ENCODE measurements at regions not wholly inside any gene's neighbourhood (a gene's known extent, or its start where the extent isn't known, plus 50 kb on each side); places are given as distances from the start of the nearest gene placed in this dataset.

DNA sequence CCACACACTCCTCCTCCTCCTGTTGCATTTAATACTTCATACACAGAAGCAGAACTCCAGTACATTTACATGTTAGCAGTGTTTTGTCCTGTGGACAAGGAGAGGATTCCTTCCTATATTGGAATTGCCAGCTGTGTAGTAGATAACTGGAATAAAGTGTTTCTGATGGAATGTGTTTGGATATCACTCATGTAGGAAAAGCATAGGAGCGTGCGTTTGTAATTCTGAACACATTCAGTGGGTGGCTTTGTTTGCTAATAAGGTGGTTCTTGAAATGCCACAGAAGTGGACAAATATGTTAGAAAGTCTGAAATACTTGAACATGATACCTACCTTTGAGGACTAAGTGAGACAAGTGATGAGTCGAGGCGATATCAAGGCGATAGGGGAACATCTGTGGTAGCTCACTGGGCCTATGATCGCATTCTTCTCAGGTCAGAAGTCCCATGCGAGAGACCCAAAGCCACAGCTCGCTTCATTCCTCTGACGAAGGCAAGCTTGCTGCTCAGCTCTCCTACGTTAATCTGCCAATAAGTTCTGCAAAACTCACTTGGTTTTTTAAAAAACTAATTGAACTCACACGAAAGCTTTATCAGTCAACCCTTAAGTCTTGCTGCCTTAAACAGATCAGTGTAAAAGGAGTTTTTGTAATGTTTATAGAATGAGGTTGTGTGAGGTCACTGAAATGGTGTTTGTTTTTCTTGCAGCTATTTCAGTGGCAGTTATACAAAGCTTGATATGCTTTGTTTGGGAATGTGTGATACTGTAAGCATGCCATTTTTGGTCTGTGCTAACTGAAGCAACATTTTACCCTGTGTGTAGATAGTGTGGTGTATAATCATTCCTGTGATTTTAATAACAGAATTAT is 159.9 kb downstream of the SOX4 start:
- TF ChIP-seq CTCF (conservative IDR thresholded peaks at IDR 0.05; ENCODE audit: low read length) (no peak), EZH2phosphoT487 (IDR thresholded peaks at IDR 0.05; ENCODE audit: borderline replicate concordance) (no peak)

All from Loucy (cell line).